KMS-11 (cell line): ENCODE measurements at regions not wholly inside any gene's neighbourhood (a gene's known extent, or its start where the extent isn't known, plus 50 kb on each side); places are given as distances from the start of the nearest gene placed in this dataset.

Experiments
- H2AFZ ChIP-seq: fragments of 200-600 bp; sonication (generic); 2 replicates; pipeline ENCODE4 v1.6.1; 2016; ENCODE audit warnings: antibody characterized with exemption, mixed run types, low read depth
- H3K27ac ChIP-seq: fragments of 200-600 bp; sonication (generic); 2 replicates; pipeline ENCODE4 v1.6.1; 2016; ENCODE audit warnings: mild to moderate bottlenecking, mixed run types
- H3K27me3 ChIP-seq: fragments of 200-600 bp; sonication (generic); 2 replicates; pipeline ENCODE4 v1.6.1; 2017; ENCODE audit warnings: mild to moderate bottlenecking, low read depth, mixed run types, moderate library complexity; ENCODE audit not compliant: insufficient read depth
- H3K36me3 ChIP-seq: fragments of 200-600 bp; sonication (generic); 2 replicates; pipeline ENCODE4 v1.6.1; 2017; ENCODE audit warnings: mild to moderate bottlenecking, mixed run types; ENCODE audit not compliant: insufficient read depth
- H3K4me1 ChIP-seq: fragments of 200-600 bp; sonication (generic); 2 replicates; pipeline ENCODE4 v1.6.1; 2016; ENCODE audit warnings: mild to moderate bottlenecking, low read depth, mixed run types; ENCODE audit not compliant: poor library complexity, severe bottlenecking
- H3K4me2 ChIP-seq: fragments of 200-600 bp; sonication (generic); 2 replicates; pipeline ENCODE4 v1.7.0; 2016; ENCODE audit warnings: mild to moderate bottlenecking, mixed run types
- H3K4me3 ChIP-seq: fragments of 200-600 bp; sonication (generic); IDR thresholded peaks from 2 replicates; pipeline ENCODE4 v1.6.1; 2017; ENCODE audit warnings: low read depth, low read length, mixed read lengths; ENCODE audit not compliant: insufficient read depth
- H3K79me2 ChIP-seq: fragments of 200-600 bp; sonication (generic); 2 replicates; pipeline ENCODE4 v1.6.1; 2016; ENCODE audit warnings: low read depth, mixed run types; ENCODE audit not compliant: insufficient read depth
- H3K9ac ChIP-seq: fragments of 200-600 bp; sonication (generic); 2 replicates; pipeline ENCODE4 v1.6.1; 2016; ENCODE audit warnings: mild to moderate bottlenecking, mixed run types
- H4K20me1 ChIP-seq: fragments of 200-600 bp; sonication (generic); 2 replicates; pipeline ENCODE4 v1.6.1; 2016; ENCODE audit warnings: mild to moderate bottlenecking, mixed run types; ENCODE audit not compliant: insufficient read depth
- CTCF ChIP-seq: fragments of 200-600 bp; sonication (generic); conservative IDR thresholded peaks from 2 replicates; pipeline ENCODE4 v1.6.1; 2017; ENCODE audit warnings: low read depth, mild to moderate bottlenecking, antibody characterized with exemption, low read length, moderate library complexity, mixed read lengths

DNA sequence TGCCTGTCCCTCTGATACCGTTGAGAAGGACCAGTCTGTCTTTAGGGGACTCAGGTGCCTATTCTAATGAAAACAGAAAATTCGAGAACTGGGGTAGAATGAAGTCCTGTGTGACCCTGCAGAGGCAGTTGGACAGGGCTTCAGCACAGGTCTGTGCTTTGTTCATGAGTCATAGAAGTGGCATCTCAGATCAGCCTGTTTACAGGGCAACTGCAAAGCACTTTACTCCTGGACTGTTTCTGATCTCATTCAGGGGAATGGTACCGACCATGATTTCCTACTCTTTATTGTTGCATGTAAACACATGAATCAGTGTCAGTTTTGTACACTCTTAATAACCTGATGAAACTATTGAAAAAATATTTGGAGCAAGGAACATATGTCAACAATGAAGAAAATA lies 1517.0 kb downstream of the AACS start:
- no peak overlapping the region for H3K4me3 ChIP-seq
- no peaks in the 10 kb centered on the region for H4K20me1 ChIP-seq
- no peak for TF ChIP-seq CTCF
- no peak overlapping the region for H3K9ac ChIP-seq
- no peak overlapping the region for H2AFZ ChIP-seq
- H3K4me1 ChIP-seq, result no peaks in the 10 kb centered on the region
- no peak overlapping the region for H3K27ac ChIP-seq
- H3K79me2 ChIP-seq, result no peaks in the 10 kb centered on the region
- no peak overlapping the region for H3K4me2 ChIP-seq
- no peaks in the 10 kb centered on the region for H3K36me3 ChIP-seq
- H3K27me3 ChIP-seq, result no peaks in the 10 kb centered on the region

GRCh38 chr12:126588586-126589249 lies 1523.5 kb downstream of the AACS start:
- H3K9ac ChIP-seq, result no peak overlapping the region
- no peak for TF ChIP-seq CTCF

GRCh38 chr12:126591533-126591932 lies 1526.3 kb downstream of the AACS start:
- Histone ChIP-seq H4K20me1 (no peaks in the 10 kb centered on the region), H3K9ac (no peak overlapping the region), H3K4me3 (no peak overlapping the region), H3K4me2 (no peak overlapping the region), H3K27ac (no peak overlapping the region), H3K4me1 (no peaks in the 10 kb centered on the region), H2AFZ (no peak overlapping the region), H3K36me3 (no peaks in the 10 kb centered on the region), H3K79me2 (no peaks in the 10 kb centered on the region), H3K27me3 (no peaks in the 10 kb centered on the region)
- TF ChIP-seq CTCF, result no peak

More at GRCh38 chr12:126588586-126589249, 1523.5 kb downstream of the AACS start:
- Histone ChIP-seq H3K27me3 (no peaks in the 10 kb centered on the region), H3K27ac (no peak overlapping the region), H2AFZ (no peak overlapping the region), H3K79me2 (no peaks in the 10 kb centered on the region), H3K36me3 (no peaks in the 10 kb centered on the region), H4K20me1 (no peaks in the 10 kb centered on the region), H3K4me2 (no peak overlapping the region), H3K4me3 (no peak overlapping the region), H3K4me1 (no peaks in the 10 kb centered on the region)

- Histone ChIP-seq H3K36me3 (no peaks in the 10 kb centered on the region), H2AFZ (no peak overlapping the region), H4K20me1 (no peaks in the 10 kb centered on the region), H3K27me3 (no peaks in the 10 kb centered on the region), H3K9ac (no peak overlapping the region), H3K79me2 (no peaks in the 10 kb centered on the region), H3K27ac (no peak overlapping the region), H3K4me2 (no peak overlapping the region), H3K4me3 (no peak overlapping the region), H3K4me1 (no peaks in the 10 kb centered on the region)
- TF ChIP-seq CTCF, result no peak
These were observed 1536.2 kb downstream of the AACS start for GRCh38 chr12:126601184-126602170.
